Breast epithelium (tissue), 4 donors: ENCODE measurements at regions not wholly inside any gene's neighbourhood (a gene's known extent, or its start where the extent isn't known, plus 50 kb on each side); places are given as distances from the start of the nearest gene placed in this dataset.

Experiments used
- DNase-seq, 2 donors: peaks; one replicate each; pipeline ENCODE4 v3.0.0-alpha.2; 2019; ENCODE audit warnings: low spot score in 2 of 2
- H3K27ac ChIP-seq, 2 donors: fragments of 200-600 bp; sonication (generic) in 1 of 2; one replicate each; pipeline ENCODE4 v1.5.1; 2016 to 2019; ENCODE audit warnings: mild to moderate bottlenecking in 1 of 2
- H3K27me3 ChIP-seq, 2 donors: fragments of 200-600 bp; sonication (generic) in 1 of 2; one replicate each; pipeline versions ENCODE4 v1.5.1 to v1.6.0; 2017 to 2019; ENCODE audit warnings: control low read depth in 1 of 2, mild to moderate bottlenecking in 1 of 2
- H3K36me3 ChIP-seq: fragments of 200-600 bp; one replicate; pipeline ENCODE4 v1.5.1; 2019
- H3K4me1 ChIP-seq, 2 donors: fragments of 200-600 bp; sonication (generic); one replicate each; pipeline ENCODE4 v1.5.1; 2016 to 2019; ENCODE audit warnings: control low read depth in 1 of 2
- H3K4me3 ChIP-seq, 3 donors: fragments of 200-600 bp; sonication (generic); 1 replicate in 2 of 3; 2 replicates in 1 of 3; pipeline ENCODE4 v1.5.1; 2016 to 2019; ENCODE audit warnings: mild to moderate bottlenecking in 3 of 3, moderate library complexity in 2 of 3
- H3K9me3 ChIP-seq, 2 donors: fragments of 200-600 bp; sonication (generic) in 1 of 2; one replicate each; pipeline ENCODE4 v1.5.1; 2016 to 2019; ENCODE audit warnings: control low read depth in 1 of 2
- CTCF ChIP-seq, 3 donors: fragments of 450-650 bp; IDR thresholded peaks; one replicate each; pipeline ENCODE4 v1.5.1; 2016 to 2017; ENCODE audit warnings: antibody characterized with exemption in 3 of 3, mild to moderate bottlenecking in 3 of 3, moderate library complexity in 3 of 3
- POLR2A ChIP-seq: fragments of 450-650 bp; IDR thresholded peaks from one replicate; pipeline ENCODE4 v1.6.1; 2016; ENCODE audit warnings: antibody characterized with exemption, mild to moderate bottlenecking, moderate library complexity
- POLR2AphosphoS5 ChIP-seq, 3 donors: sonication (generic); formaldehyde crosslinking; IDR thresholded peaks; one replicate each; pipeline ENCODE4 v1.6.1; 2017; ENCODE audit warnings: antibody characterized with exemption in 3 of 3
- intact Hi-C: fragments of 100-400 bp; cut with DNase I; formaldehyde crosslinking; loops from one replicate; pipeline ENCODE4 v1.15.1; 2023; ENCODE audit warnings: low total_unique reads

GRCh38 chr12:58496411-58497190 is 423.7 kb downstream of the LRIG3 start:
- no peak for TF ChIP-seq POLR2AphosphoS5 (IDR thresholded peaks at IDR 0.05)
- TF ChIP-seq CTCF (IDR thresholded peaks at IDR 0.05): no peak
- TF ChIP-seq POLR2A: no peak
- H3K27ac ChIP-seq: no peak overlapping the region
- no peak overlapping the region for H3K4me3 ChIP-seq
- no peaks in the 10 kb centered on the region for H3K4me1 ChIP-seq
- H3K36me3 ChIP-seq: no peaks in the 10 kb centered on the region
- no peaks in the 10 kb centered on the region for H3K27me3 ChIP-seq
- H3K9me3 ChIP-seq: no peaks in the 10 kb centered on the region
- intact Hi-C loops: no loop called here
- no peak for DNase-seq

GRCh38 chr12:58500399-58500798 is 419.9 kb downstream of the LRIG3 start:
- intact Hi-C loops: no loop called here
- no peak for DNase-seq
- TF ChIP-seq POLR2AphosphoS5 (IDR thresholded peaks at IDR 0.05) (no peak), POLR2A (no peak)

GRCh38 chr12:58502226-58502625 is 418.1 kb downstream of the LRIG3 start:
- H3K36me3 ChIP-seq: no peaks in the 10 kb centered on the region
- H3K27ac ChIP-seq: no peak overlapping the region
- no peak for TF ChIP-seq POLR2AphosphoS5 (IDR thresholded peaks at IDR 0.05)
- no peak for TF ChIP-seq CTCF (IDR thresholded peaks at IDR 0.05)
- TF ChIP-seq POLR2A: no peak
- H3K4me3 ChIP-seq: no peak overlapping the region
- no peak for DNase-seq
- no peaks in the 10 kb centered on the region for H3K4me1 ChIP-seq
- H3K9me3 ChIP-seq: no peaks in the 10 kb centered on the region
- no peaks in the 10 kb centered on the region for H3K27me3 ChIP-seq
- intact Hi-C loops: no loop called here

More at GRCh38 chr12:58500399-58500798, 419.9 kb downstream of the LRIG3 start:
- Histone ChIP-seq H3K27ac (no peak overlapping the region), H3K9me3 (no peaks in the 10 kb centered on the region), H3K36me3 (no peaks in the 10 kb centered on the region), H3K27me3 (no peaks in the 10 kb centered on the region), H3K4me3 (no peak overlapping the region), H3K4me1 (no peaks in the 10 kb centered on the region)

GRCh38 chr12:58502841-58503240 is 417.5 kb downstream of the LRIG3 start:
- Histone ChIP-seq H3K4me3 (no peak overlapping the region), H3K9me3 (no peaks in the 10 kb centered on the region), H3K36me3 (no peaks in the 10 kb centered on the region), H3K4me1 (no peaks in the 10 kb centered on the region), H3K27me3 (no peaks in the 10 kb centered on the region), H3K27ac (no peak overlapping the region)
- TF ChIP-seq CTCF (IDR thresholded peaks at IDR 0.05) (no peak), POLR2AphosphoS5 (IDR thresholded peaks at IDR 0.05) (no peak), POLR2A (no peak)
- DNase-seq: no peak
- intact Hi-C loops: no loop called here

GRCh38 chr12:58503731-58504130 is 416.6 kb downstream of the LRIG3 start:
- DNase-seq: no peak
- H3K36me3 ChIP-seq: no peaks in the 10 kb centered on the region
- TF ChIP-seq CTCF (IDR thresholded peaks at IDR 0.05) (no peak), POLR2A (no peak), POLR2AphosphoS5 (IDR thresholded peaks at IDR 0.05) (no peak)
- H3K9me3 ChIP-seq: no peaks in the 10 kb centered on the region
- H3K4me1 ChIP-seq: no peaks in the 10 kb centered on the region
- intact Hi-C loops: no loop called here
- no peak overlapping the region for H3K4me3 ChIP-seq
- no peak overlapping the region for H3K27ac ChIP-seq
- H3K27me3 ChIP-seq: no peaks in the 10 kb centered on the region
